ENCODE measurements at regions not wholly inside any gene's neighbourhood (a gene's known extent, or its start where the extent isn't known, plus 50 kb on each side); places are given as distances from the start of the nearest gene placed in this dataset.

- no peak for TF ChIP-seq ISL1 (CRISPR knock-in tag; IDR thresholded peaks at IDR 0.05)
- TF ChIP-seq POU6F1 (CRISPR knock-in tag; IDR thresholded peaks at IDR 0.05; ENCODE audit: borderline replicate concordance, low read depth) = no peak
- TF ChIP-seq ZFP30 (CRISPR knock-in tag; IDR thresholded peaks at IDR 0.05) = no peak
- TF ChIP-seq PATZ1 (CRISPR knock-in tag; IDR thresholded peaks at IDR 0.05; ENCODE audit: borderline replicate concordance) = no peak
Measured at GRCh38 chr18:78636260-78636659, 343.4 kb upstream of the SALL3 start.
